ENCODE measurements at regions not wholly inside any gene's neighbourhood (a gene's known extent, or its start where the extent isn't known, plus 50 kb on each side); places are given as distances from the start of the nearest gene placed in this dataset.

GRCh38 chr2:217643789-217644301 is 358.9 kb downstream of the TNS1 start:
- Mint-ChIP-seq H3K27ac (no peak overlapping the region), H3K4me1 (no peaks in the 10 kb centered on the region), H3K4me3 (no peak overlapping the region), H3K9me3 (peaks cover 0 to 2% (median 0%) of the 10 kb centered on the region in 3 donors), H3K27me3 (peaks cover 8% of the 10 kb centered on the region), H3K36me3 (peaks cover 1% of the 10 kb centered on the region)

- Mint-ChIP-seq H3K27ac (no peak overlapping the region), H3K9me3 (no peaks in the 10 kb centered on the region), H3K27me3 (peaks cover 12% of the 10 kb centered on the region), H3K36me3 (peaks cover 1% of the 10 kb centered on the region), H3K4me1 (no peaks in the 10 kb centered on the region), H3K4me3 (no peak overlapping the region)
These were observed 359.9 kb downstream of the TNS1 start for GRCh38 chr2:217642944-217643343.

GRCh38 chr2:217641960-217642359 is 360.8 kb downstream of the TNS1 start:
- Mint-ChIP-seq H3K36me3 (peaks cover 1% of the 10 kb centered on the region), H3K4me1 (no peaks in the 10 kb centered on the region), H3K9me3 (no peaks in the 10 kb centered on the region), H3K4me3 (no peak overlapping the region), H3K27me3 (peaks cover 8% of the 10 kb centered on the region), H3K27ac (no peak overlapping the region)

GRCh38 chr2:217639481-217639880 is 363.3 kb downstream of the TNS1 start:
- Mint-ChIP-seq H3K36me3 (peaks cover 1% of the 10 kb centered on the region), H3K27me3 (peaks cover 4% of the 10 kb centered on the region), H3K4me3 (no peak overlapping the region), H3K27ac (no peak overlapping the region), H3K9me3 (no peaks in the 10 kb centered on the region), H3K4me1 (no peaks in the 10 kb centered on the region)

- H3K4me3 Mint-ChIP-seq, result no peak overlapping the region
- peaks cover 4% of the 10 kb centered on the region for H3K27me3 Mint-ChIP-seq
- H3K36me3 Mint-ChIP-seq, result peaks cover 1% of the 10 kb centered on the region
- H3K9me3 Mint-ChIP-seq, result no peaks in the 10 kb centered on the region
- no peaks in the 10 kb centered on the region for H3K4me1 Mint-ChIP-seq
- no peak overlapping the region for H3K27ac Mint-ChIP-seq
These were observed 364.3 kb downstream of the TNS1 start for GRCh38 chr2:217638533-217638932.

- Mint-ChIP-seq H3K27me3 (peaks cover 4% of the 10 kb centered on the region), H3K36me3 (peaks cover 1% of the 10 kb centered on the region), H3K27ac (no peak overlapping the region), H3K4me3 (no peak overlapping the region), H3K9me3 (no peaks in the 10 kb centered on the region), H3K4me1 (no peaks in the 10 kb centered on the region)
These were observed 364.8 kb downstream of the TNS1 start for GRCh38 chr2:217638031-217638430.

- H3K27me3 Mint-ChIP-seq, result peaks cover 4% of the 10 kb centered on the region
- no peaks in the 10 kb centered on the region for H3K9me3 Mint-ChIP-seq
- H3K4me3 Mint-ChIP-seq, result no peak overlapping the region
- H3K36me3 Mint-ChIP-seq, result peaks cover 1% of the 10 kb centered on the region
- no peak overlapping the region for H3K27ac Mint-ChIP-seq
- no peaks in the 10 kb centered on the region for H3K4me1 Mint-ChIP-seq
These were observed 365.7 kb downstream of the TNS1 start for GRCh38 chr2:217636991-217637561.

- Mint-ChIP-seq H3K9me3 (no peaks in the 10 kb centered on the region), H3K27me3 (peaks cover 4% of the 10 kb centered on the region), H3K36me3 (peaks cover 1% of the 10 kb centered on the region), H3K4me1 (no peaks in the 10 kb centered on the region), H3K27ac (no peak overlapping the region), H3K4me3 (no peak overlapping the region)
These were observed 366.2 kb downstream of the TNS1 start for GRCh38 chr2:217636578-217636977.

- Mint-ChIP-seq H3K9me3 (no peaks in the 10 kb centered on the region), H3K4me3 (no peak overlapping the region), H3K27me3 (peaks cover 7% of the 10 kb centered on the region), H3K4me1 (no peaks in the 10 kb centered on the region), H3K27ac (no peak overlapping the region), H3K36me3 (peaks cover 1% of the 10 kb centered on the region)
These were observed 367.9 kb downstream of the TNS1 start for GRCh38 chr2:217634871-217635270.

GRCh38 chr2:217632043-217632442 is 370.8 kb downstream of the TNS1 start:
- H3K9me3 Mint-ChIP-seq, result no peaks in the 10 kb centered on the region
- H3K4me3 Mint-ChIP-seq, result no peak overlapping the region
- no peaks in the 10 kb centered on the region for H3K4me1 Mint-ChIP-seq
- no peak overlapping the region for H3K27ac Mint-ChIP-seq
- peaks cover 5% of the 10 kb centered on the region for H3K27me3 Mint-ChIP-seq
- no peaks in the 10 kb centered on the region for H3K36me3 Mint-ChIP-seq

GRCh38 chr2:217631115-217631514 is 371.7 kb downstream of the TNS1 start:
- Mint-ChIP-seq H3K27me3 (peaks cover 5% of the 10 kb centered on the region), H3K36me3 (no peaks in the 10 kb centered on the region), H3K27ac (no peak overlapping the region), H3K9me3 (no peaks in the 10 kb centered on the region), H3K4me1 (no peaks in the 10 kb centered on the region), H3K4me3 (no peak overlapping the region)

- Mint-ChIP-seq H3K4me3 (no peak overlapping the region), H3K27me3 (peaks cover 5% of the 10 kb centered on the region), H3K9me3 (no peaks in the 10 kb centered on the region), H3K27ac (no peak overlapping the region), H3K36me3 (no peaks in the 10 kb centered on the region), H3K4me1 (no peaks in the 10 kb centered on the region)
These were observed 373.4 kb downstream of the TNS1 start for GRCh38 chr2:217629347-217629746.

- H3K27me3 Mint-ChIP-seq, result peaks cover 5% of the 10 kb centered on the region
- H3K9me3 Mint-ChIP-seq, result no peaks in the 10 kb centered on the region
- H3K4me3 Mint-ChIP-seq, result no peak overlapping the region
- no peak overlapping the region for H3K27ac Mint-ChIP-seq
- no peaks in the 10 kb centered on the region for H3K4me1 Mint-ChIP-seq
- H3K36me3 Mint-ChIP-seq, result no peaks in the 10 kb centered on the region
These were observed 374.7 kb downstream of the TNS1 start for GRCh38 chr2:217628061-217628460.

GRCh38 chr2:217626926-217627325 is 375.9 kb downstream of the TNS1 start:
- no peak overlapping the region for H3K4me3 Mint-ChIP-seq
- peaks cover 5% of the 10 kb centered on the region for H3K27me3 Mint-ChIP-seq
- H3K36me3 Mint-ChIP-seq, result no peaks in the 10 kb centered on the region
- no peak overlapping the region for H3K27ac Mint-ChIP-seq
- no peaks in the 10 kb centered on the region for H3K9me3 Mint-ChIP-seq
- H3K4me1 Mint-ChIP-seq, result no peaks in the 10 kb centered on the region

- H3K4me3 Mint-ChIP-seq, result no peak overlapping the region
- H3K36me3 Mint-ChIP-seq, result no peaks in the 10 kb centered on the region
- H3K27ac Mint-ChIP-seq, result no peak overlapping the region
- no peaks in the 10 kb centered on the region for H3K9me3 Mint-ChIP-seq
- no peaks in the 10 kb centered on the region for H3K4me1 Mint-ChIP-seq
- H3K27me3 Mint-ChIP-seq, result peaks cover 1% of the 10 kb centered on the region
These were observed 377.1 kb downstream of the TNS1 start for GRCh38 chr2:217625557-217626169.

GRCh38 chr2:217623281-217623912 is 379.4 kb downstream of the TNS1 start:
- no peaks in the 10 kb centered on the region for H3K9me3 Mint-ChIP-seq
- H3K27ac Mint-ChIP-seq, result no peak overlapping the region
- H3K4me1 Mint-ChIP-seq, result no peaks in the 10 kb centered on the region
- H3K4me3 Mint-ChIP-seq, result no peak overlapping the region
- H3K36me3 Mint-ChIP-seq, result no peaks in the 10 kb centered on the region
- no peaks in the 10 kb centered on the region for H3K27me3 Mint-ChIP-seq

All from IgD-negative memory B cell (primary cell).